Lower lobe of right lung (tissue), 2 donors: ENCODE measurements at regions not wholly inside any gene's neighbourhood (a gene's known extent, or its start where the extent isn't known, plus 50 kb on each side); places are given as distances from the start of the nearest gene placed in this dataset.

Experiments
- ATAC-seq, 2 donors: fragments of 200-7000 bp; cut with Tn5 transposase; one replicate each; pipeline ENCODE4 v1.9.1; 2020 to 2022; ENCODE audit warnings: mild to moderate bottlenecking in 2 of 2, moderate library complexity in 2 of 2
- DNase-seq: peaks from one replicate; pipeline ENCODE4 v3.0.0-alpha.2; 2020
- H3K27ac ChIP-seq: fragments of 200-600 bp; one replicate; pipeline ENCODE4 v1.8.0; 2022
- H3K27me3 ChIP-seq: fragments of 200-600 bp; one replicate; pipeline ENCODE4 v1.8.0; 2022; ENCODE audit warnings: low read depth
- H3K36me3 ChIP-seq: fragments of 200-600 bp; one replicate; pipeline ENCODE4 v1.8.0; 2022; ENCODE audit warnings: mild to moderate bottlenecking
- H3K4me1 ChIP-seq: fragments of 200-600 bp; one replicate; pipeline ENCODE4 v1.8.0; 2022
- H3K4me3 ChIP-seq: fragments of 200-600 bp; one replicate; pipeline ENCODE4 v1.8.0; 2022; ENCODE audit warnings: mild to moderate bottlenecking
- H3K9me3 ChIP-seq: fragments of 200-600 bp; one replicate; pipeline ENCODE4 v1.8.0; 2022
- CTCF ChIP-seq: fragments of 200-600 bp; IDR thresholded peaks from one replicate; pipeline ENCODE4 v1.8.0; 2022; ENCODE audit warnings: antibody characterized with exemption, mild to moderate bottlenecking
- intact Hi-C: fragments of 100-400 bp; cut with DNase I; formaldehyde crosslinking; loops from one replicate; pipeline ENCODE4 v1.11.0; 2022
- donor health status: DM: no; HTN: yes; CAD: no; lungs with severe emphysema.

DNA sequence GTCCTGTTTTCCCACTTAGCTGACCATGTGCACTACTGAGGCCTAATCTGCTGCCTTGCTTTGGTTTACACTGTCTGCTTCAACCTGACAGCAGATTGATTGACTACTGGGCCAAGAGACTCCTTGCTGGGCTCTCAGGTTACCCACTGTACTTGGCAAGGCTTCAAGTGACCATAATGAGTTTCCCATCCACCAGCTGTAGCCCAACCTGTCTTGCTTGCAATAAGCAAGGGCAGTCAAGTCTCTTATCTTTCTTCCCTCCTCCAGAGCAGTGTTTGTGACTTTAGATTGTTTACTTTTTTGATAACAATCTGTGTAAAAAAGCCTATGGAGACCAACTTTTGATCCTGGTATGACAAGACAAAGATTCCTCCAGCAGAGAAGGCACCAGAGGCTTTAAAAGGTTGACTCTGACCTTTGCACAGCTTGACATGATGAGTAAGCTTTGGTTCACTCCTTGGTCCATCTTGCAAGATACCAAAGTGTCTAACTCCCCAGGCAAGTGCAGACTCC is 912.3 kb upstream of the SEMA6A start:
- no peak for ATAC-seq
- Histone ChIP-seq H3K4me1 (no peaks in the 10 kb centered on the region), H3K9me3 (no peaks in the 10 kb centered on the region), H3K4me3 (no peak overlapping the region), H3K27ac (no peak overlapping the region), H3K36me3 (no peaks in the 10 kb centered on the region), H3K27me3 (no peaks in the 10 kb centered on the region)
- intact Hi-C loops, result no loop called here
- DNase-seq, result no peak
- no peak for TF ChIP-seq CTCF

DNA sequence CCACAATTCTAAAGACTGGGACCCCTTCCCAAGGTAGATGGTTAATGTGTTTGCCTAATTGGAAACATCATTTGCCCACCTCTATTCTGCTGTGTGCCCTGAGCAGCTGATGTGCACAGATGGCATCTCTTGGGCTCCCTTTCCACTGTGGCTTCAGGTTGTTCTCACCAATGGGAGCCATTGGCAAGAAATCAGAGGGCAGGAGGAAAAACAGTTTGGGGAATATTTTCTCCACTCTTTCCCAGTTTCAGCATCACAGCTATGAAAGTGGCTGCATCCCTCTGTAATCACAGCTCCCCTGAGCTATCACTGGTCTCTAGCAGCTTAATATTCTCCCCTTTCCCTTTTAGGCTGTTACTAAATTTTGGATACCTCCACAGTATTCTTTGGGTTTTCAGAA is 911.6 kb upstream of the SEMA6A start:
- no peak for DNase-seq
- Histone ChIP-seq H3K4me1 (no peaks in the 10 kb centered on the region), H3K9me3 (no peaks in the 10 kb centered on the region), H3K36me3 (no peaks in the 10 kb centered on the region), H3K27me3 (no peaks in the 10 kb centered on the region), H3K27ac (no peak overlapping the region), H3K4me3 (no peak overlapping the region)
- intact Hi-C loops, result no loop called here
- ATAC-seq, result no peak
- no peak for TF ChIP-seq CTCF

DNA sequence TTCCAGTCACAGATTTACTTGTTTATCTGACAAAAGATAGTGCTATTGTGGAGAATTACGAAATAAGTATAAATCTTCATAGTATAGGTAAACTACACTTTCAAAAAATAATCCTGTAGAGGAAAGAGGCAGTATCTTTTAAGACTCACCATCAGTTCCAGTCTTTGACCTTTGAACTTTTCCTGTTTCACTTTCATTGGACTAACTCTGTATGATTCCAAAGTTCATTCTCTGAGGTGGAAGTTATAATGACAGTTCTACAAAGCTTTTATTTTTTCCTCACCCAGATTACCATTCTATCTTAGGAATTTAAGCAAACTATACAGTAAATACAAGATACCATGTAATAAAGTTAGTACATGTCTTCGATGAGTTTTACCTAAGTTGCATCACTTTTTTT is 901.3 kb upstream of the SEMA6A start:
- DNase-seq (no peak), ATAC-seq (no peak)
- no peak overlapping the region for H3K4me3 ChIP-seq
- H3K27ac ChIP-seq, result no peak overlapping the region
- no peaks in the 10 kb centered on the region for H3K4me1 ChIP-seq
- H3K9me3 ChIP-seq, result no peaks in the 10 kb centered on the region
- intact Hi-C loops, result no loop called here
- no peaks in the 10 kb centered on the region for H3K27me3 ChIP-seq
- no peak for TF ChIP-seq CTCF
- no peaks in the 10 kb centered on the region for H3K36me3 ChIP-seq

GRCh38 chr5:117473165-117473564 is 898.5 kb upstream of the SEMA6A start:
- Histone ChIP-seq H3K4me1 (no peaks in the 10 kb centered on the region), H3K4me3 (no peak overlapping the region)
- TF ChIP-seq CTCF, result no peak

DNA sequence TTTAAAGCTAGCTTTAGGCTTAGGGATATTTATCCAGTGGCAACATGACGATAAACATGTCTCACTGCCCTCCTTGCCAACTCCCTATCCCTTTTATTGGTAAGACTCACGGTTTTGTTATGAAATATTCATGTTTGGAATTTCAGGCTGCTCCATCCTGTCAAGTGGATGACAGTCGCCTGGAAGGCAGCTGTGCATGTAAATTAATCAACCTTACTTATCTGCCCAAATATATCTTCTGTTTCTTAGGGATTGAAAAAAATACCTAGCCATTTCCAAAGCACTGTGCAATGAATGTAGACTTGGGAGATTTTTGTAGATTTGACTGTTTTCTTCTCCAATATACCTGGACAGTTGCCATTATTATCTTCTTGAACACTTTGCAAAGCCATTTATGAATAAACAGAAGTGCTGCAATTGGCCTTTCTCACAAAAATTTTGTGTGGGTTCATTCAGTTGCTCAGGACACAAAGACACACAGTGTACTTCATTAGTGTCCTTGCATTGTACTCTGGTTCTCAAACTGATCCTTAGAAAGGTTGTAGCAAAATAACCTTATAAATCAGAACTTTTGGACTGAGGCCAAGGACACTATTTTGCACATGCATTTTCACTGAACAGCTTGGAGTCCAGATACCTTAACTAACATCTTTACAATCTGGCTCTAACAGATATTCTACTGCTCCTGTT is 889.4 kb upstream of the SEMA6A start:
- Histone ChIP-seq H3K9me3 (no peaks in the 10 kb centered on the region), H3K4me3 (no peak overlapping the region), H3K27me3 (no peaks in the 10 kb centered on the region), H3K36me3 (no peaks in the 10 kb centered on the region), H3K27ac (no peak overlapping the region), H3K4me1 (no peaks in the 10 kb centered on the region)
- no peak for ATAC-seq
- DNase-seq, result no peak
- no peak for TF ChIP-seq CTCF
- intact Hi-C loops, result no loop called here

More at GRCh38 chr5:117473165-117473564, 898.5 kb upstream of the SEMA6A start:
- DNase-seq, result no peak
- no peaks in the 10 kb centered on the region for H3K27me3 ChIP-seq
- intact Hi-C loops, result no loop called here
- no peak overlapping the region for H3K27ac ChIP-seq
- H3K9me3 ChIP-seq, result no peaks in the 10 kb centered on the region
- H3K36me3 ChIP-seq, result no peaks in the 10 kb centered on the region
- no peak for ATAC-seq
